ENCODE measurements at regions not wholly inside any gene's neighbourhood (a gene's known extent, or its start where the extent isn't known, plus 50 kb on each side); places are given as distances from the start of the nearest gene placed in this dataset.

DNA sequence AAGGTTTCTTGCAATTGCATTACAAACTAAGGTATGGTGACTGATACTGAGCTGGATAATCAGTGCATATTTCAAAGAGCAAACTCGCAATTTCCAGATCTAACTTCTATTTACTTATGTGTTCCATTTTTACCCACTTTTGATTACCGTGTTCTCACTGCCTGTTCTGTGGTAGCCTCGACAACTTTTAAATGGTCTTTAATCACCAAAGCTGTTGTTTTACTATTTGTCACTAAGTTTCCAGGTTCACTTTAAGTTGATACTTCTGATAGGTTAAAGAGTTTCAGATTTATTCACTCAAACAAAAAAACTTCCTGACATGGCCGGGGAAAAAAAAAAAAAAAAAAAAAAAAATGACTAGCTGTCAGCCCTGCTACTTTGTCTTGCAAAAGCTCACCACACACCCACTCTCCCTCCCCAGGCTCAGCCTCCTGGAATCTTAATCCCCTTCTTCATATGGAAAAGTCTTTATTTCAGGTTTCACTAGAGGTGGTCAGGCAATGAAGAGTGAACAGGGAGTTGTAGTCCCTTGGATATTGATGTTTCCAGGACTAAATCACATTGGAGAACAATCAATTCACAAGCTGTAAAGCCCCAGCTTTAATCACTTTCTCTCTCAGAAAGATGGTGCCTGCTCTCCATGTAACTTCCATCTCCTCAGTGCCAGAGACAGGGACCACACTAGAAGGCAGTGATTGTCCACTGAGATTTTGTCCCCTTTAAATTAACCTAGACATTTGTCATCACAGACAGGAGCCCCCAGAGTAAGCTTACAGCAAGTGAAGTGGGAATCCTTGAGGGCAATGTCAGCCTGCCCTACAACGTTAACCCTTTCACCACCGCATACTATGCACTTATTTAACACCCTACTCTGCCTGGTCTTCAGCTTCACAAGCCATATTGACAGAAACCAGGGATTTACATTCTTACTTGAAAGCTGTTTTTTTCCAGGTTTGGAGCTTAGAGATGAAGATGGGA is 749.1 kb upstream of the SORCS1 start:
- intact Hi-C loops (cut with micrococcal nuclease), result loop anchor here (2.0 kb wide), 3 partner anchors 59 to 505 kb away; no protein-coding TSS in a partner anchor
- no peak for DNase-seq (ENCODE audit: unreplicated experiment)
- Mint-ChIP-seq H3K36me3 (ENCODE audit: insufficient read depth, unreplicated experiment) (no peaks in the 10 kb centered on the region), H3K4me1 (ENCODE audit: insufficient read depth, unreplicated experiment) (peaks cover 9% of the 10 kb centered on the region), H3K27me3 (ENCODE audit: insufficient read depth, unreplicated experiment) (no peaks in the 10 kb centered on the region), H3K27ac (ENCODE audit: low read depth, unreplicated experiment) (no peak overlapping the region), H3K4me3 (ENCODE audit: unreplicated experiment) (peak overlapping the region; percentile 68), H3K9me3 (ENCODE audit: unreplicated experiment) (no peaks in the 10 kb centered on the region)
- TSS peak; percentile 36 for BruUV-seq (replicated peaks)
- TF ChIP-seq, protein P1, sequence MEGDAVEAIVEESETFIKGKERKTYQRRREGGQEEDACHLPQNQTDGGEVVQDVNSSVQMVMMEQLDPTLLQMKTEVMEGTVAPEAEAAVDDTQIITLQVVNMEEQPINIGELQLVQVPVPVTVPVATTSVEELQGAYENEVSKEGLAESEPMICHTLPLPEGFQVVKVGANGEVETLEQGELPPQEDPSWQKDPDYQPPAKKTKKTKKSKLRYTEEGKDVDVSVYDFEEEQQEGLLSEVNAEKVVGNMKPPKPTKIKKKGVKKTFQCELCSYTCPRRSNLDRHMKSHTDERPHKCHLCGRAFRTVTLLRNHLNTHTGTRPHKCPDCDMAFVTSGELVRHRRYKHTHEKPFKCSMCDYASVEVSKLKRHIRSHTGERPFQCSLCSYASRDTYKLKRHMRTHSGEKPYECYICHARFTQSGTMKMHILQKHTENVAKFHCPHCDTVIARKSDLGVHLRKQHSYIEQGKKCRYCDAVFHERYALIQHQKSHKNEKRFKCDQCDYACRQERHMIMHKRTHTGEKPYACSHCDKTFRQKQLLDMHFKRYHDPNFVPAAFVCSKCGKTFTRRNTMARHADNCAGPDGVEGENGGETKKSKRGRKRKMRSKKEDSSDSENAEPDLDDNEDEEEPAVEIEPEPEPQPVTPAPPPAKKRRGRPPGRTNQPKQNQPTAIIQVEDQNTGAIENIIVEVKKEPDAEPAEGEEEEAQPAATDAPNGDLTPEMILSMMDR (IDR thresholded peaks at IDR 0.05; ENCODE audit: unreplicated experiment), result no peak
- POLR2A ChIA-PET, result interaction anchor here (0.7 to 1.6 kb wide), 3 partner anchors 10 to 58 kb away, joined by 3 to 5 read pairs (median 3); no protein-coding TSS in a partner anchor
- CTCF ChIA-PET, result interaction anchor here (0.6 to 1.0 kb wide), 8 partner anchors 9 to 1140 kb away, joined by 3 to 5 read pairs (median 4); no protein-coding TSS in a partner anchor

DNA sequence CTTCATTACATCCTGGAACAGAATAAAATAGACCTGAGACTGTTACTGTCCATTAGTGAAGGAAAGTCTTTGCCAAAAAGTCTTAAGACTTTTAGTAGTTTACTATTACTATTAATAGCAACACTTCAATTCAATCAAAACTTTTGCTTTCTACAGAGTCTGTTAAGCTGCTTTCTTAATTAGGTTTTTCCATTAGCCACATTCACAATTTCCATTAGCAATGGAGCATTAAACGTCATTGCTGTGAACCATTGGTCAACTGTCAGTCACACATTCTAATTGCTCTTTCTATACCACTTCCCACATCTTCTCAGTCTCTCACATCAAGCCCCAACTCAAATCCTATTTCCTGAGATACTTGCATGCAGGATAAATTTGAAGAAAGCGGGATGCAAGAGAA is 736.6 kb upstream of the SORCS1 start:
- no peak overlapping the region for H3K27ac Mint-ChIP-seq (ENCODE audit: low read depth, unreplicated experiment)
- H3K9me3 Mint-ChIP-seq (ENCODE audit: unreplicated experiment), result no peaks in the 10 kb centered on the region
- no peaks in the 10 kb centered on the region for H3K27me3 Mint-ChIP-seq (ENCODE audit: insufficient read depth, unreplicated experiment)
- ChIA-PET CTCF (interaction anchor here (0.8 to 0.9 kb wide), 2 partner anchors 36 to 217 kb away, joined by 3 read pairs; no protein-coding TSS in a partner anchor), POLR2A (no interaction called here)
- H3K36me3 Mint-ChIP-seq (ENCODE audit: insufficient read depth, unreplicated experiment), result no peaks in the 10 kb centered on the region
- H3K4me1 Mint-ChIP-seq (ENCODE audit: insufficient read depth, unreplicated experiment), result peaks cover 6% of the 10 kb centered on the region
- intact Hi-C loops (cut with micrococcal nuclease), result no loop called here
- no TSS peak for BruUV-seq (replicated peaks)
- DNase-seq (ENCODE audit: unreplicated experiment), result no peak
- TF ChIP-seq, protein P1 (IDR thresholded peaks at IDR 0.05; ENCODE audit: unreplicated experiment), result no peak
- no peak overlapping the region for H3K4me3 Mint-ChIP-seq (ENCODE audit: unreplicated experiment)

- Mint-ChIP-seq H3K27me3 (ENCODE audit: insufficient read depth, unreplicated experiment) (no peaks in the 10 kb centered on the region), H3K36me3 (ENCODE audit: insufficient read depth, unreplicated experiment) (no peaks in the 10 kb centered on the region), H3K4me1 (ENCODE audit: insufficient read depth, unreplicated experiment) (peaks cover 6% of the 10 kb centered on the region), H3K4me3 (ENCODE audit: unreplicated experiment) (no peak overlapping the region), H3K9me3 (ENCODE audit: unreplicated experiment) (no peaks in the 10 kb centered on the region), H3K27ac (ENCODE audit: low read depth, unreplicated experiment) (no peak overlapping the region)
- intact Hi-C loops (cut with micrococcal nuclease), result no loop called here
- POLR2A ChIA-PET, result no interaction called here
- no TSS peak for BruUV-seq (replicated peaks)
- TF ChIP-seq, protein P1 (IDR thresholded peaks at IDR 0.05; ENCODE audit: unreplicated experiment), result no peak
- no peak for DNase-seq (ENCODE audit: unreplicated experiment)
- CTCF ChIA-PET, result interaction anchor here (0.6 kb wide), 1 partner anchor 263 kb away, joined by 3 read pairs; no protein-coding TSS in a partner anchor
Observed at GRCh38 chr10:107900131-107900530, 735.6 kb upstream of the SORCS1 start.

DNA sequence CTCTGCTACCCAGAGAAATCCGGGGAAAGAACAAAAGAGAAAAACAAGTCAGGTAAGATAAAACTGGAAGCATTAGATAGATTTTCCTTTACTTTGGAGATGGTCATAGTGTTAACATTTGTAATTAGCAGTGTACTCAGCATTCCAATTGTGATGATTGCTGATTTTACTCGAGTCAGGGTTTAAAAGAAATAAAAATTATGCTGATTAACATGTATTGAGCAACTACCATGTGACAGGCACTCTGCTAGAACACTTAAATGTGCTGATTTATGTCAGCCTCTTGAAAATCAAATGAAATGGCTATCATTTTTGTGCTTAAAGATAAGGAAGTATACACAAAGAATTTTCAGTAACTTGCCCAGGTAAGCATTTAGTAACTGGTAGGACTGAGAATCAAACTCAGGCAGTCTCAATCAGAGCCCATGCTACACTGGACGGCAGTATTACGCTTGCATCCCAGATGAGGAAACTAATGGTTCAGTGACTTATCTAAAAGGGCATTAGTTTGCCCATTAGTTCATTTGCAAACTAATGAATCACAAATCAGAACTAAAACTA is 735.1 kb upstream of the SORCS1 start:
- intact Hi-C loops (cut with micrococcal nuclease), result no loop called here

More for the DNA sequence above, 735.1 kb upstream of the SORCS1 start:
- Mint-ChIP-seq H3K27me3 (ENCODE audit: insufficient read depth, unreplicated experiment) (no peaks in the 10 kb centered on the region), H3K4me3 (ENCODE audit: unreplicated experiment) (no peak overlapping the region), H3K27ac (ENCODE audit: low read depth, unreplicated experiment) (peak overlapping the region; percentile 54), H3K9me3 (ENCODE audit: unreplicated experiment) (no peaks in the 10 kb centered on the region), H3K4me1 (ENCODE audit: insufficient read depth, unreplicated experiment) (peaks cover 6% of the 10 kb centered on the region), H3K36me3 (ENCODE audit: insufficient read depth, unreplicated experiment) (no peaks in the 10 kb centered on the region)
- CTCF ChIA-PET, result no interaction called here
- BruUV-seq (replicated peaks), result no TSS peak
- TF ChIP-seq, protein P1 (IDR thresholded peaks at IDR 0.05; ENCODE audit: unreplicated experiment), result no peak
- DNase-seq (ENCODE audit: unreplicated experiment), result no peak
- POLR2A ChIA-PET, result no interaction called here

Data from MCF 10A (cell line).